SHP77 (cell line): ENCODE measurements at regions not wholly inside any gene's neighbourhood (a gene's known extent, or its start where the extent isn't known, plus 50 kb on each side); places are given as distances from the start of the nearest gene placed in this dataset.
"Not testable (repeated sequence)": the region's sequence is repeated elsewhere in the genome, so short reads cannot be mapped to it uniquely, and the experiment has no call there.

Experiments
- DNase-seq, 2 experiments: peaks; one replicate each; lab custom pipeline; 2025; lab: John Stamatoyannopoulos, UW

DNA sequence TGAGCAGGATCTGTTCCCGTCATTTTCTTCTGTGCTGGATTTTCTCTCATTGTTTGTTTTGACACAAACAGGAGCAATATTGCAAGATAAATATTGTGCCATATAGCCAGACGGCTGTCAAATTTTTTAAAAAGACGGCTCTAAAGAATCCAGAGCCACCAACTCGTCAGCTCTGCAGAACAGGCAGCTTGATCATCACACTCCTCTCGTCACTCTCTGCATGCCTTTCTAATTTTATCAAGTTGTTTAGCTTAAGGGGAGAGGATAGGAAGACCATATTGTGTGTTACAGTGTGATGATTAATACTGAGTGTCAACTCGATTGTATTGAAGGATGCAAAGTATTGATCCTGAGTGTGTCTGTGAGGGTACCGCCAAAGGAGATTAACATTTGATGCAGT, 562.8 kb downstream of the GALC start:
- no peak for DNase-seq

DNA sequence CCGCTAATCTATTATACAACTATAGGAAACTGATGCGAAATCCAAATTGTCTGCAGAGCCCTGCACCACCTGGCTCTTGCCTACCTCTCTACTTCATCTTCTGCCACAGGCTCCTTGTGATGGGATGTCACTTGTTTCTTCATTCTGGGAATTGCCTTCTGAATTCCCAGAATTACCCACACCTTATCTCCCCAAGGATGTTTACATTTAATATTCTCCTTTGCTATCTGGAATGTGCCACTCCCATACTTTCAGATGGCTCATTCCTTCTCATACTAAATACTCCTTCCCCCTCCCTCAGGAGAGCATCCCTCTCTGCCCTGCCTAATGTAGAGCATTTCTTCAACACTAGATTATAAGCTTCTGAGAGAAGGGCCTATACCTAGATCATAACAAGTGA, 573.1 kb downstream of the GALC start:
- DNase-seq: no peak

DNA sequence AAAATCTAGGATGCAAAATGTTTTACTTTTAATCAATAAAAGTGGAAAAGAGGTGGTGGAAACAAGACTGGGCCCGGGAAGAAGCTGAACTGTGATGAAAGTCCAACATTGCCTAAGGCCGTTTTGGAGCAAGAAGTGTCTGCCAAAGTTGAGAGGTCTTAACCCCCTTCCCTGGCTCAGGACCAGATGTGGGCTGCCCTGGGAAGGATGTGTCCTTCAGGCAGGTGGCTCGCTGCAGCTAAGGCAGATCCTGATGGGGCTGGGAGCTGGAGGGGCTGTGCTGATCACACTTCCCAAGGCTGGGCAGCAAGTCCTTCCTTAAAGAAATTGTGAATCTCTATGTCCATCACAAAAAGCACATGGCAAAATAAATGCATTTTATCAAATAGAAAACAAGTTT, 581.6 kb downstream of the GALC start:
- no peak for DNase-seq

DNA sequence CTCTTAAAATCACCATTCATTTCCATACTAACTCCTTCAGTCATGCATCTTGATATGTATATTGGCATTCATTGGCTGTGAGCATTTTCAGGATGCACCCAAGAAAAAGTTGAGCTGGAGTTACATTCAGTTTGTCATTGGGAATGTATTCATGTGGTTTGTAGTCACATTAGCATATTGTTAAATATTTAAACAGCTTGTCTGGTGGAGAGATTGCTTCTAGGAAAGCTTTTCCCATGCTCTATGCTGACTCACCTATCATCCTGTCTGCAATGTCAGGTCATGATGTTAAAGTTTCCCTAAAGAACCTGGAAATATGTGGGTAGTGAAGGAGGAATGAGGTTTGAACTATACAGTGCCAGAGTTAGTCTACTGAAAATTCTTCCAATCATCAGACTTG, 583.6 kb downstream of the GALC start:
- DNase-seq: no peak

GRCh38 chr14:87407344-87407743, 585.6 kb downstream of the GALC start:
- DNase-seq: no peak

DNA sequence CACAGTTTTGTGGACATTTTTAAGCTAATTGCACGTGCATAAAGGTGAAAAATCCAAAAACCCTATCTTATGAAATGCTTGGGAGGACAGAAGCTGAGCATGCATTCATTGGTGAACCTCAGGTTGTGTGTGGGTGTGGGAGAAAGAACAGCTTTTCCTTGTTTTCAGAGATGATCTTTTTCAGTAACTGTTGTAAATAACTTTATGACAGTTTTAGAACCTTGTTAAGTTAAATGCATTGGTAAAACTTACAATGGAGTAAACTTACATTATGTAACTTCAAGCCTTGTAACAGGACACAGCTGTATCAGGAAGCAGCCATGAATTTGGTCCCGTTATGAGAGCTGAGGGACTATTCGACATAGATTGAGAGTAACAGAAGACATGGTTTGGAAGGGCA, 587.4 kb downstream of the GALC start:
- DNase-seq: no peak

GRCh38 chr14:87397499-87397898, 595.5 kb downstream of the GALC start:
- DNase-seq: no peak

DNA sequence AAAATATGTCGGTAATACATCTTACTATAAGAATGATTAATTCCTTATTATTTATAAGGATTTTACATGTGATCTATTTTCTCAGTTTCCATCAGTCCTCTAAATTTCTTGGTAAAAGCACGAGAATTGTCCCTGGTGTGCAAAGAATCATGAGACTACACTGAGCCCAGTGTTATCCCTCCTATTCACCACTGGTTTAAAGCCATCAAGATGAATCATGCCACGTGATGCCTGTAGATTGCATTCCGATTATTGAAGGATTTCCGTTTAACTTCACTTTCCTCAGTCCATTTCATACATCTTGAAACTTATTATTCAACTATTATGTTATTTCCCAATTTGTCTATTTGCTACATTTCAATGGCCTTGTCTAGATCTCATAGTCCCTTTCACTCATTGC, 601.9 kb downstream of the GALC start:
- no peak for DNase-seq

DNA sequence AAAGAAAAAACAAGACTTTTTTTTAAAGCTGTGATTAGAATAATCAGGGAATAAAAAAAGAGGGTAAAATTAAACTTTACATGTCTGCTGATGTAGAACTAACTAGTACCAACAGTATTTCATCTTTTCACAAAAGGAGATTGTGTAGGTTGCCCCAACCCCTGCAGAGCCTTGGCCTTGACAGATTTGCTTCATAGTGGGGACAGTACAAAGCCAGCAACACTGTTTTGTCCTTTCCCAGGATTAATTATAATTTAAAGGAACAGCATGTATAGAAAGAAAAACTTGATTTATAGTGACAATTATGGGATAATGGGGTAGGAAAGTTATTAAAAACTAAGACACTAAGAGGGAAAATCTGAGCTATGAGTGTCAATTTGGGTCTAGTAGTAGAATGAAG, 604.0 kb downstream of the GALC start:
- no peak for DNase-seq

GRCh38 chr14:87387806-87388205, 605.2 kb downstream of the GALC start:
- DNase-seq: no peak

DNA sequence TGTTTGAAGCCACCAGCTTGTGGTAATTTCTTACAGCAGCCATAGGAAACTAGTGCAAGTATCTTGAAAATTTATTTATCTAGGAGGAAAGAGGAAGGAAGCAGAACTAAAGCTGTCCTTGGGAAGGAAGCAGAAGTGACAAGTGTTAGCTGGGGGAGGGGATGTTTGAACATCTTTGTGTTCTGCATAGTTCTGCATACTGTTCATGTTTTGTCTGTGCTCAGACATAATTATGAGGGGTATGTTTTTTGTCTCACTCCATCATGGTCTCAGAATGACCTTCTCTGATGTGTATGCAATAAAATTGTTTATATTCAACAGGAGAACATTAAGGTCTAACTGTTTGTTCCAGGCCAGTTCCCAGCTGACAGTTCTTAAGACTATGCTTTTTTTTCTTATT, 606.5 kb downstream of the GALC start:
- DNase-seq: no peak

DNA sequence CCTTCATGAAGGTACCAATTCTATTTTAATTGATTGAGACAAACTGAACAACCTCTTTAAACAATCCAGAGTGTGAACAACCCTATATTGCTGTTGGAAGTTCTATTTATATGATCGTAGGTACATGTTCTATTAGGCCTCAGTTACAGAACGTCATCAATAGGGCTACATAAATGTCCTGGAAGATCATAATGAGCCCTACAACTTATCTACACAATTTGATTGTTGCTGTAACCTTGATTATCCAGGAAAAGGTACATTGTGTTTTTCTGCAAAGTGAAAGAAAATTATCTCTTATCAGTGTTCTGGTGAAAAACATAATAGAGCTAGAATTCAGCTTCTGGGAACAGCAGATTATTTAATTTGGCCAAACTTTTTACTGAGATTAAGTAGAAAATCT, 612.9 kb downstream of the GALC start:
- DNase-seq: no peak

DNA sequence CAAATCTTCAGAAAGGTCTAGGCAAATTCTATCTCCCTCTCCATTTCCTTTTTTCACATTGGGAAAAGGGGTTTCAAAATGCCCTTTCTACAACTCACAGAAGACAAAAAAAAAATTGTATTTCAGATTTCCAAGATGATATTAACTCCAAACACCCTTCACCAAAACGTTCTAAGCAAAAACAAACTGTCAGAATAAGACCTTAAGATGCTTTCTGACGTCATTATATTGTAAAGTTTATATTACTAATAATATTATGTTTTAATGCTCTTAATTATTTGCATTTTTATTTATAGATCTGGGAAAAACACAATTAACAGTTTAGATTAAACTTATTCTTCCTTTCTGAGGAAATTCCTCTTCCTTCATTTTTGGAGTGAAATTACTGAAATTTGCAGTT, 624.2 kb downstream of the GALC start:
- no peak for DNase-seq

- not testable (repeated sequence) for DNase-seq
These were observed 632.7 kb downstream of the GALC start for GRCh38 chr14:87360246-87360645.

DNA sequence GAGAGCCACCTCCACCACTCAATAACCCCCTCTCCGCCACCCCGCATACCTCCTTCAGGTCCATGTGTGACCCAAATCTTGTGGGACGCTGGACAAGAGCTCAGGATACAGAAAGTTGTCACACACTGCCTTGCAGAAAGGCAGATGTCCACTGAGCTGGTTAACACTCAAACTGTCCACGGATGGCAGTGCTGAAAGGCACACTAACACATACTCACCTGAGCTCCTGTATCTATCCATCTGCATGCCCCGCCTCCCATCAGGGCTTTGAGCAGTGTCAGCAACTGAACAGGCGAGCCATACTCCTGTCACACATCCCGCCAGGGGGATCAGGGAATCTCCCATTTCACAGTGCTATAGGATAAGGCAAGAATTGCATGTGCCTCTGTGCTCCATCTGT, 642.0 kb downstream of the GALC start:
- no peak for DNase-seq

- no peak for DNase-seq
These were observed 643.1 kb downstream of the GALC start for GRCh38 chr14:87349921-87350320.

GRCh38 chr14:87343652-87344051, 649.3 kb downstream of the GALC start:
- DNase-seq: no peak

GRCh38 chr14:87334997-87335685, 657.8 kb downstream of the GALC start:
- DNase-seq: no peak

DNA sequence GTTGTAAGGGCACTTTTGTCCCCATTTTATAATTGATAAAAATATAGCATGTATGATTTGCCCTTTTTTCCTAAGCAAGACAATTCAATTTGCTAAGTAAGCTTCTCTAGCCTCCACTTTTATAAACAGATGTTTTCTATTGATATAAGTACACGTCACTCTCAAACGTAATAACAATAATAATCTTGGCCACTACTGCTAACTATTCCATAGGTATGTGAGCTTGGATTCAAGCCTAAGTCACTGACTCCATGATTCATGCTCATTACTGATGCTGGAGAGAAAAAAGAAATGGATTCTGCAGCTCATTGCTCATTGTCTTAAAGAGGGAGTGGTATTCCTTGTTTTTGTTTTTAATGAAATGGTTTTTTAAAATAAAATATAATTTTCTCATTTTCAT, 661.0 kb downstream of the GALC start:
- DNase-seq: no peak

DNA sequence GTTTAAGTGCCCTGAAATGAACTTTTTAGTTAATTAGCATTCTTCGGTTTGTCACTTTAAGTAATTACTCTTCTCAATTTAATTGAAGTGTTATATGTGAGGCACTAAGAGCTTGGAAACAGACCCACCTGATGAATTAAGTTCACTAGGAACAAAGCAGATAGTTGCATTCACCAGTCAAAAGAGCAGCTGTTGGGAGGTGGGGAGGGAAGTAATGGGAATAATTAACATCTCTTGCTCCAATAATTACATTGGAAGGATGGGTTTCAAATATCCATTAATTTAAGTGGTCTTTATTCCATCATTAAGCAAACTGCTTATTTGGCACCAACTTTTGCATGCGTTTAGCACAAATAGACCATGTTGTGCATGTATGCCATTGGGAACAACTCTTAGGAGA, 667.2 kb downstream of the GALC start:
- DNase-seq: no peak

DNA sequence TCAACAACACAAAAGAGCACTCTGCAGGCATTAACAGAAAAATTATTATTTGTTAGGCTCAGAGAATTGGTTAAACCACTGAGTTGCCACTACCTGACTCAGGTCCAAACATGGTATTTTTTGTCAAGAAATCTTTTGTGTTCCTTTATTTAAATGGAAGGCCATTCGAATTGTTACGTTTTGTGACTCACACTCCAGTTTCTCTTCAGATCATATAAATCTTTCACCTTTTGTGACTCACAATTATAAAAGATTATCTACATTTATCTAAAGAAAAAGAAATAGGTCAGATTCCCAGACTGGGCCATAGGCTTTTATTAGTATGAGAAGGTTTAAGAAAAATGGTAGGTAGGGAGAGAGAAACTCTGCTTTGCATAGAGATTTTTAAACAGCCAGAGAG, 669.8 kb downstream of the GALC start:
- no peak for DNase-seq

DNA sequence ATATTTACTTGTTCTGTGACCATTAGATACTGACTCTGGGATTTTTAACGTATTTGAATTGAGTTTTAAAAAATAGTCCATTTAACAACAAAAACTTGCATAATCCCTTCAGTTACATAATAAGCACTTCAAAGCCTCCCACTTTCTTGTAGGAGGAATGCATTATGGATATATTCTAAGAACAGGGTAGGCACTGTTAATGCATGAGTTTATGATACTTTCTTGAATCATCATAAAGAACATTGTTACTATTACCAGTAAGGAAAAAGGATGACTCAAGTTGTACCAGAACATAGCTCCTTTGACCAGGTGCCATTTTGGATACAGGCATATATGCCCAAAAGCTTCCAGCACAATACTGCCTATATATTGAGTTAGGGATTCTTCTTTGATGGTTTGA, 671.4 kb downstream of the GALC start:
- no peak for DNase-seq

- no peak for DNase-seq
These were observed 680.1 kb downstream of the GALC start for GRCh38 chr14:87312894-87313205.

DNA sequence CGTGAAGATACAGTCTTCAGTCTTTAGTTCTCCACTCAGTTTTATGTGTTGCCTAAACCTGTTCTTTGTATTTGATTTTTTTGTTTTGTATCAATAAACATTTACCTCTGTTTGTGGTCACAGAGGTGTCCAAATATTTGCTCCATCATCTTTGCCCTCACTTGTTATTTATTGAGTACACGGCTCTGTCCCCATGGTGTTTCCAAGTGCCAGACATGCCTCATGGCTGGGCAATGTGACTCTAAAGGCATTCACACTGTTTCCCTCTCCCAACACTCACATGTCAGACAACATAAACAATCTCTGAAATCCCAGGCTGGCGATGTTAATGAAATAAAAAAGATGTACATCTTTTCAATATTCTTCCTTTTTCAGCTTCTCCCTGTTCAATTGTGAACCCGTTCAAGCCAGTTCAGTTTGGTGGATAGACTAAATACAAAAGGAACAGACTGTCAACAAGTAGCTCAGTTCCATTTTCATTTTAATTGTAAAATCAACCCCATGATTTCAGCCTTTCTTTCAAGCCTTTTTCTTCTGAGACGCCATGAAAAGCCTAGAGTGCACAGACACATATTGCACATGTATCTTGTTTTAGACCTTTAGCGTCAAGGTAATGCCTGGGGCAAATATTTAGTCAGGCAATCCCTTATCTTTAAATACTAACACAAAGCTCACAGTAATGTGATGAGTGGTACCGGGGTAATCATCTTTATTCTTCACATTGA, 680.7 kb downstream of the GALC start:
- no peak for DNase-seq
